GM19043 (cell line): ENCODE measurements at regions not wholly inside any gene's neighbourhood (a gene's known extent, or its start where the extent isn't known, plus 50 kb on each side); places are given as distances from the start of the nearest gene placed in this dataset.
A peak's percentile ranks its signal among the peaks of the same experiment; 100 is the strongest.
"Not testable (repeated sequence)": the region's sequence is repeated elsewhere in the genome, so short reads cannot be mapped to it uniquely, and the experiment has no call there.

Source experiments
- ATAC-seq: cut with Tn5 transposase; IDR thresholded peaks from one replicate; pipeline ENCODE4 v1.9.1; 2021; ENCODE audit warnings: low read depth; ENCODE audit not compliant: unreplicated experiment

GRCh38 chr5:34096033-34096432 is 53.0 kb upstream of the C1QTNF3 start:
- not testable (repeated sequence) for ATAC-seq

- not testable (repeated sequence) for ATAC-seq
Measured at GRCh38 chr5:34099891-34100290, 56.9 kb upstream of the C1QTNF3 start.

- ATAC-seq: not testable (repeated sequence)
Measured at GRCh38 chr5:34101567-34101966, 58.6 kb upstream of the C1QTNF3 start.

DNA sequence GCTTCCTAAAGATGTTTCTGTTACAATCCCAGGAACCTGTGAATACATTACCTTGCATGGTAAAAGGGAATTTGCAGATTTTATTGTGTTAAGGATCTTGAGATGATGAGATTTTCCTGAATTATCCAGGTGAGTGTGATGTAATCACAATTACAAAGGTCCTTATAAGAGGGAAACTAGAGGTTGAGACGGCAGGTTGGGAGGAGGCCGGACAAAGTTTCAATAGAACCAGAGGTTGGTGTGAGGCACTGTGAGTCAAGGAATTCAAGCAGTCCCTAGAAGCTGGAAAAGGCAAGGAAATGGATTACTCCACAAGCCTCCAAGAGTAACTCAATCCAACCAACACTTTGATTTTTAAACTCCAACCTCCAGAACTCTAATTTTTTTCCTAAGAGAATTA is 65.9 kb upstream of the C1QTNF3 start:
- not testable (repeated sequence) for ATAC-seq

- not testable (repeated sequence) for ATAC-seq
Measured at GRCh38 chr5:34124280-34124679, 81.3 kb upstream of the C1QTNF3 start.

- peak; percentile 77 for ATAC-seq
Measured at GRCh38 chr5:34125354-34125753, 82.3 kb upstream of the C1QTNF3 start.

DNA sequence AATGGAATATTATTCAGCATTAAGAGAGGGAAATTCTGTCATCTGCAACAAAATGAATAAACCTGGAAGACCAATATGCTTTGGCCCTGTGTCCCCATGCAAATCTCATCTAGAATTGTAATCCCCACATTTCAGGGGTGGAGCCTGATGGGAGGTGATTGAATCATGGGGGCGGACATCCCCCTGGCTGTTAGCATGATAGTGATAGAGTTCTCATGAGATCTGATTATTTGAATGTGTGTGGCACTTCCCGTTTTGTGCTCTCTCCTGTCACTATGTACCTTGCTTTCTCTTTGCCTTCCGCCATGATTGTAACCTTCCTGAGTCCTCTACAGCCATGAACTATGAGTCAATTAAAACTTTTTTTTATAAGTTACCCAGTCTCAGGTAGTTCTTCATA is 83.7 kb upstream of the C1QTNF3 start:
- ATAC-seq: not testable (repeated sequence)

DNA sequence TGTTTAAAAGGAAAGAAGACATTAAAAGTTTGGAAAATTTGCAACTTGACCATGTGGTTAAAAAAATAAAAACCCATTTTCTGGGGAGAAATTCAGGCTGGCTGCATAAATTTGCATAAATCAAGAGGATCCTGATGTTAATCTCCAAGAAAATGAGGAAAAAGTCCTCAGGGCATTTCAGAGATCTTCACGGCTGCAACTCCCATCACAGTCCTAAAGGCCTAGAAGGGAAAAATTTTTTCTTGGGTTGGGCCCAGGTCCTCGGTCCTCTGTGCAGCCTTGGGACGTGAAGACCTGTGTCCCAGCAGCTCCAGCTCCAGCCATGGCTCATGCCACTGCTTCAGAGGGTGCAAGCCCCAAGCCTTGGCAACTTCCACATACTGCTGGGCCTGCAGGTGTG is 84.8 kb upstream of the C1QTNF3 start:
- ATAC-seq: not testable (repeated sequence)

DNA sequence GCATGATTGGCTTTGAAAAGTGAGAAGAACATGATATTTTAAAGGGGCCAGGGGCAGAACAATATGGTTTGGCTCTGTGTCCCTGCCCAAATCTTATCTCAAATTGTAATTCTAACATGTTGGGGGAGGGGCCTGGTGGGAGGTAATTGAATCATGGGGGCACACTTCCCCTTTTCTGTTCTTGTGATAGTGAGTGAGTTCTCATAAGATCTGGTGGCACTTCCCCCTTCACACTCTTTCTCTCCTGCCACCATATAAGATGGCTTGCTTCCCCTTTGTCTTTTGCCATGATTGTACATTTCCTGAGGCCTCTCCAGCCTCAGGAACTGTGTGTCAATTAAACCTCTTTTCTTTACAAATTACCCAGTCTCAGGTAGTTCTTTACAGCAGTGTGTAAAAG is 85.9 kb upstream of the C1QTNF3 start:
- ATAC-seq: not testable (repeated sequence)

DNA sequence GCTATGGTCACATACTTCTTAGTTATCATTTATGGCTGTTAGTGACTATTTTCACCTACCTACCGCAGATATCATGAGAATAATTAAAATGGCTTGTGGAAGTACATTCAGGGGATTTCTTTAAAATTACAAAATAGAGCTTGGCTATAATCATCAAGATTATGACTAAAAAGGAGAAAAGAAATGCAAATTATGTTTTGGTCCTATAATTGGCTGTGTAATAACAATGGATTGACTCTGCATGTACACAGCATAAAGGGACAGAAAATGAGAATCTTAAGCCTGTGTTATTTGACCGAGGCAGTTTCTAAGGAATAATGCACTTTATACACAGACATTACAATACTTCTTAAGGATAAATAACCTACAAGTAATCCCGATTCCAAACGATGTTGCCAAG is 112.0 kb upstream of the C1QTNF3 start:
- ATAC-seq: not testable (repeated sequence)

- not testable (repeated sequence) for ATAC-seq
Measured at GRCh38 chr5:34156703-34157414, 113.8 kb upstream of the C1QTNF3 start.

- not testable (repeated sequence) for ATAC-seq
Measured at GRCh38 chr5:34160904-34161303, 117.9 kb upstream of the C1QTNF3 start.

DNA sequence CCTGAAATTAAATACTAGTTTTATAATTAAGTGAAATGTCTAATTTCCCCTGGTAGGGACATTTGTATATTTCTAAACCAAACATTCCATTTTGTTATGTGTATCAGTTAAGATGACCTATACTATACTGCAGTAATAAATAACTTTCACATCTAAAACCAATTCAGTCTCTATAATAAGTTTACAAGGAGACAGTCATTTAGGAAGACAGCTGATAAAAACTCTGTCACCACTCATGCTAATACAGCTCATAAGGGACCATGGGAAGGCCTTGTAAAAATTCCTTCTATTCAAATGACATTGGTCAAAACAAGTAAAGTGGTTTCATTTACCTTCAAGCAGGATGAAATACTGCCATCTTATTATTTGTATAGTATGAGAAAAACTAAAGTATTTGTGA is 128.4 kb upstream of the C1QTNF3 start:
- ATAC-seq: not testable (repeated sequence)

- ATAC-seq: not testable (repeated sequence)
Measured at GRCh38 chr5:34179453-34180190, 136.6 kb upstream of the C1QTNF3 start.

DNA sequence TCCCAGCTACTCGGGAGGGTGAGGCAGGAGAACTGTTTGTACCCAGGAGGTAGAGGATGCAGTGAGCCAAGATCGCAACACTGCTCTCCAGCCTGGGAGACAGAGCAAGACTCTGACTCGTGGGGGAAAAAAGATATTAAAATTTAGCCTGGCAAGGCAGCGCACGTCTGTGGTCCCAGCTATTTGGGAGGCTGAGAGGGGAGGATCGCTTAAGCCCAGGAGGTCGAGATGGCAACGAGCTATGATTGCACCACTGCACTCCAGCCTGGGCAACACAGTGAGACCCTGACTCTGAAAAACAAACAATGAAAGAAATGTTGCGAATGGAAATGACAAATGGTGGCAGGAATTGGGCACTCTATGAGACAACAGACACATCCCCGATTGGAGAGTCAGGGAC is 137.2 kb upstream of the C1QTNF3 start:
- not testable (repeated sequence) for ATAC-seq

DNA sequence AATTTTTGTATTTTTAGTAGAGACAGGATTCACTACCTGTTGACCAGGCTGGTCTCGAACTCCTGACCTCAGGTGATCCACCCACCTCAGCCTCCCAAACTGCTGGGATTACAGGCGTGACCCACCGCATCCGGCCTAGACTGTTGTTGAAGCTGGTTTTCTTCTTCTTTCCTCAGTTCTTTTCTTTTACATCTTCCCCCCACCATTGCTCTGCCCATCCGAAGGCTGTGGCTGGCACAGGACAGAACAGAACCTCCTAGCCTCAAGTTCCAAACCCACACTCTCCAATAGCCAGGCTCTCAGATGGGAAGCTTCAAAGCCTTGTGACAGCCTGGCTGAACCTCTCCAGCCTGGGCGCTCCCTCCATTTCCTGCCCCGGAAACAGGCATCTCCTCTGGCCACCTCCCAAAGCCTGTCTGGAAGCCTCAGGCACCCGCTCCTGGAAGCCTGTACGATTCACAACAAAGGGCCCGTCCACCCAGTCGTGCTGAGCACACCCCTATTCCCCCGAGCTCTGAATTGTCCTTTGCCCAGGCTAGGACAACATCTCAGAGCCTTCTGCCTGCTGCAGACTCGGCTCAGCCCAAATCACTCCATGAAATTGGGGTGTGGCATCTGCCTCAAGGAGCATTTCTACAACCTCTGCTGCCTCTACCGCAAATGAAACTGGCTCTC is 138.1 kb upstream of the C1QTNF3 start:
- ATAC-seq: not testable (repeated sequence)

- not testable (repeated sequence) for ATAC-seq
Measured at GRCh38 chr5:34185005-34185404, 142.0 kb upstream of the C1QTNF3 start.

GRCh38 chr5:34185572-34185971 is 142.6 kb upstream of the C1QTNF3 start:
- ATAC-seq: not testable (repeated sequence)

DNA sequence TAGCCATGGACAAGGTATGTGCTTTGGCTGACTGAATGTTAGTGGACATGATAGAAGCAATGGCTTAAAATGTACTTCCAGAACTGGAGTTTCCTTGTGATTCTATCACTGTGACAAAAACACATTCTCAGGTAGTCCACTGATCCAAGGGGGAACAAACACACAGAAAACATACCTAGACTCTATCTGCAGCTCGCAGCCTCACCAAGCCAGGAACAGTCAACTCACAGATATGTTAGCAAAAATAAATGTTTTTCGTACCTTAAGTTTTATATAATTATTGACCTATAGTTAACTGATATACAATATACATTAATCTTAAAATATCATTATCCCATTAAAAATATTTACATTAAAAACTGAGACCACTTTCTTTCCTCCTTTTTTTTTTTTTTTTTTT is 143.1 kb upstream of the C1QTNF3 start:
- not testable (repeated sequence) for ATAC-seq

DNA sequence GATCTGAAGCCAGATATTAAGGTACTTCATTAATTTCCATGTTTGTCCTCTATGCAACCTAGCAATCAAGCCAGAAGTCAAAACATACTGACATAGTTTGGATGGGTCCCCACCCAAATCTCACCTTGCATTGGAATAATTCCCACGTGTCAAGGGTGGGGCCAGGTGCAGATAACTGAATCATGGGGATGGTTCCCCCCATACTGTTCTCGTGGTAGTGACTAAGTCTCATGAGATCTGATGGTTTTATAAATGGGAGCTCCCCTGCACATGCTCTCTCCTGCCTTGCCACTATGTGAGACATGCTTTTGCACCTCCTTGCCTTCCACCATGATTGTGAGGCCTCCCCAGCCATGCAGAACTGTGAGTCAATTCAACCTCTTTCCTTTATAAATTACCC is 143.9 kb upstream of the C1QTNF3 start:
- ATAC-seq: not testable (repeated sequence)

- ATAC-seq: not testable (repeated sequence)
Measured at GRCh38 chr5:34187441-34187840, 144.4 kb upstream of the C1QTNF3 start.
